Breast epithelium (tissue), 3 donors: ENCODE measurements at regions not wholly inside any gene's neighbourhood (a gene's known extent, or its start where the extent isn't known, plus 50 kb on each side); places are given as distances from the start of the nearest gene placed in this dataset.

Experiments used
- CTCF ChIP-seq, 3 donors: fragments of 450-650 bp; IDR thresholded peaks; one replicate each; pipeline ENCODE4 v1.5.1; 2016 to 2017; ENCODE audit warnings: antibody characterized with exemption in 3 of 3, mild to moderate bottlenecking in 3 of 3, moderate library complexity in 3 of 3
- POLR2A ChIP-seq: fragments of 450-650 bp; IDR thresholded peaks from one replicate; pipeline ENCODE4 v1.6.1; 2016; ENCODE audit warnings: antibody characterized with exemption, mild to moderate bottlenecking, moderate library complexity

GRCh38 chr15:46410705-46411104, 775.9 kb downstream of the SQOR start:
- no peak for TF ChIP-seq CTCF (IDR thresholded peaks at IDR 0.05)
- no peak for TF ChIP-seq POLR2A
